Right lobe of liver (tissue), 6 donors: ENCODE measurements at regions not wholly inside any gene's neighbourhood (a gene's known extent, or its start where the extent isn't known, plus 50 kb on each side); places are given as distances from the start of the nearest gene placed in this dataset.

Experiments used
- ATAC-seq, 4 donors: fragments of 200-7000 bp; cut with Tn5 transposase; one replicate each; pipeline ENCODE4 v1.9.1; 2020; ENCODE audit warnings: mild to moderate bottlenecking in 4 of 4, moderate library complexity in 4 of 4
- DNase-seq, 3 donors: peaks; one replicate each; pipeline ENCODE4 v3.0.0-alpha.2; 2020
- H3K27ac ChIP-seq, 3 donors: fragments of 200-600 bp; one replicate each; pipeline ENCODE4 v1.8.0; 2022
- H3K27me3 ChIP-seq, 2 donors: fragments of 200-600 bp; one replicate each; pipeline ENCODE4 v1.8.0; 2022
- H3K36me3 ChIP-seq, 4 donors: fragments of 200-600 bp; sonication (generic) in 1 of 4; one replicate each; pipeline versions ENCODE4 v1.5.1 to v1.8.0; 2017 to 2022; ENCODE audit warnings: control low read depth in 1 of 4
- H3K4me1 ChIP-seq, 4 donors: fragments of 200-600 bp; sonication (generic) in 1 of 4; one replicate each; pipeline versions ENCODE4 v1.5.1 to v1.8.0; 2017 to 2022; ENCODE audit warnings: control low read depth in 1 of 4
- H3K4me3 ChIP-seq, 3 donors: fragments of 200-600 bp; one replicate each; pipeline ENCODE4 v1.8.0; 2022
- H3K9me3 ChIP-seq, 4 donors: fragments of 200-600 bp; sonication (generic) in 1 of 4; one replicate each; pipeline versions ENCODE4 v1.5.1 to v1.8.0; 2017 to 2022; ENCODE audit warnings: control low read depth in 1 of 4
- CTCF ChIP-seq, 4 donors: fragments of 200-600 bp in 3 of 4; fragments of 450-650 bp in 1 of 4; IDR thresholded peaks; one replicate each; pipeline versions ENCODE4 v1.5.1 to v1.8.0; 2016 to 2022; ENCODE audit warnings: antibody characterized with exemption in 4 of 4, mild to moderate bottlenecking in 2 of 4
- POLR2A ChIP-seq: fragments of 450-650 bp; IDR thresholded peaks from one replicate; pipeline ENCODE4 v1.6.1; 2017; ENCODE audit warnings: antibody characterized with exemption, mild to moderate bottlenecking
- WGBS: methylation state at CpG from one replicate; pipeline ENCODE4 v1.1.6; 2018; ENCODE audit warnings: low coverage, low lambda C conversion rate; ENCODE audit not compliant: insufficient coverage; ENCODE audit errors: missing lambda C conversion rate; 5-methylcytosine and 5-hydroxymethylcytosine counted together
- intact Hi-C, 2 donors: fragments of 100-400 bp; cut with DNase I; formaldehyde crosslinking; loops; one replicate each; pipeline versions ENCODE4 v1.11.2 to v1.14.1; 2022
- donor health status: DM: no; HTN: yes; CAD: no.
- donor health status: DM: no; HTN: no; CAD: no.
- donor health status: DM: no; HTN: no; CAD: no.
- donor health status: DM: no; HTN: yes; CAD: no.
- donor health status: DM: no; HTN: yes; CAD: no.

- no peaks in the 10 kb centered on the region for H3K36me3 ChIP-seq
- no peaks in the 10 kb centered on the region for H3K4me1 ChIP-seq
- 72% methylated on average over 2 of the region's 2 CpGs for WGBS
- H3K27ac ChIP-seq = no peak overlapping the region
- H3K4me3 ChIP-seq = no peak overlapping the region
- DNase-seq (no peak), ATAC-seq (no peak)
- no peak for TF ChIP-seq CTCF (IDR thresholded peaks at IDR 0.05)
- no peak for TF ChIP-seq POLR2A
- H3K27me3 ChIP-seq = no peaks in the 10 kb centered on the region
- intact Hi-C loops = no loop called here
- no peaks in the 10 kb centered on the region for H3K9me3 ChIP-seq
Observed at GRCh38 chr10:31081937-31082840, 50.5 kb upstream of the ZNF438 start.

DNA sequence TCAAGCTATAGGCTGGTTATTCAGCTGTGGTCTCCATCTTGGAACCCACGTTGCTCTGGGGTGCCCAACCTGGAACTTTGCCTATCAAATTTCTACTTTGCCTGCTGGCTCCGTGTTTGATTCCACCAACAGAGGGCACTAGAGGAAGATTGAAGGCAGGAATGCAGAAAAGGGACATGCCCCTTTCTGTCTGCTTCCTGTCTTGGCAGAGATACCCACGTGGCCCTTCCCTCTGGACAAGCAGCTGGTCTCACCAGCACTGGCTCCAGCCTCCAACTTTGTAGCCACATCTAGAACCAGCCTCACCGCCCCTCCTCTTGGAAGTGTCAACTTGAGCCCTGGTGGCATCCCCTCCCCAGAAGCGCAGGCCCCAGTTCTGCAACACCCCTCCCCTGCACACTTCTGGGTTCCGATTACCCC, 52.1 kb upstream of the ZNF438 start:
- WGBS = 27% methylated on average over 3 of the region's 6 CpGs
- DNase-seq = peak in 2 of 3 donors; percentile 26 to 49
- Histone ChIP-seq H3K4me3 (no peak overlapping the region), H3K4me1 (no peaks in the 10 kb centered on the region), H3K9me3 (no peaks in the 10 kb centered on the region), H3K36me3 (no peaks in the 10 kb centered on the region), H3K27ac (no peak overlapping the region), H3K27me3 (no peaks in the 10 kb centered on the region)
- TF ChIP-seq CTCF (IDR thresholded peaks at IDR 0.05) = peak; percentile 46 to 64 (median 54)
- TF ChIP-seq POLR2A = no peak
- peak; percentile 71 to 86 (median 82) for ATAC-seq
- intact Hi-C loops = no loop called here

DNA sequence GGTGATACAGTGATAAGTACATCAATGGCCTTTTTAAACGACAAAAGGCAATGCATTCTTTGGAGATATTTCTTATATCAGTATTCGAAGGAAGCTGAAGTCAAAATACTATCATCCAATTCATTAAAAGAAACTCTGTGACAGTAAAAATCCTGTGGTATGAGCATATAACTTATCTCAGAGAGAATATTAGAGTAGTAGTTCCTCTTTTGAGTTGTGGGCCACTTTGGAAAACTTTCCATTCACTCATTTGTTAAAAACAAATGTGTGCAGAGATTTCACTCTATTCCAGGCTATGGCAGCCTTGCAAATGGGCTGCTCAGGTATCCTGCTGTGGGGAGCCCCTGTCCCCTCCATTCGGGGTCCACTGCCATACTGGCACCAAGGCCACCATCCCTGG, 55.3 kb upstream of the ZNF438 start:
- no peaks in the 10 kb centered on the region for H3K27me3 ChIP-seq
- H3K36me3 ChIP-seq = no peaks in the 10 kb centered on the region
- no peaks in the 10 kb centered on the region for H3K4me1 ChIP-seq
- H3K4me3 ChIP-seq = no peak overlapping the region
- H3K9me3 ChIP-seq = no peaks in the 10 kb centered on the region
- ATAC-seq (no peak), DNase-seq (no peak)
- H3K27ac ChIP-seq = no peak overlapping the region
- TF ChIP-seq POLR2A = no peak
- TF ChIP-seq CTCF (IDR thresholded peaks at IDR 0.05) = no peak
- intact Hi-C loops = no loop called here
- 50% methylated on average over 3 of the region's 3 CpGs for WGBS

DNA sequence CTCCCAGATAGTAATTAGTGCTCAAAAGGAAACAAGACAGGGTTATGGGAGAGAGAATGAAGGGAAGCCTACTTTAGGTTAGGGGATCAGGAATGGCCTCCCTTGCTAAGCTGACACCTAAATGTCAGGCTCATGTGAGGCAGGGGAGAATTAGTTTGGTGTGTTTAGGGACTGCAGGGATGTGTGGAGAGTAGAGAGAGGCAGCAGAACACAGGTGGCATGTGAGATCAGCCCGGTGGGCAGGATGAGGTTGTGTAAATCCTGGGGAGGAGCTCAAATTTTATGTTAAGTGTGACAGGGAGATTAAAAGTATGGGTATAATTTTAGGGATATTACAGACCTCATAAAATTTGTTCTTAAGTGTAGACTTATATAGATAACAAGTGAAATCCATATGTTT, 56.2 kb upstream of the ZNF438 start:
- H3K9me3 ChIP-seq = no peaks in the 10 kb centered on the region
- H3K27me3 ChIP-seq = no peaks in the 10 kb centered on the region
- no peaks in the 10 kb centered on the region for H3K36me3 ChIP-seq
- H3K4me1 ChIP-seq = no peaks in the 10 kb centered on the region
- no peak overlapping the region for H3K4me3 ChIP-seq
- intact Hi-C loops = no loop called here
- ATAC-seq (no peak), DNase-seq (no peak)
- TF ChIP-seq CTCF (IDR thresholded peaks at IDR 0.05) (no peak), POLR2A (no peak)
- no peak overlapping the region for H3K27ac ChIP-seq
- WGBS = 56% methylated on average over 1 of the region's 1 CpG
